HG03575 (cell line): ENCODE measurements at regions not wholly inside any gene's neighbourhood (a gene's known extent, or its start where the extent isn't known, plus 50 kb on each side); places are given as distances from the start of the nearest gene placed in this dataset.

Experiments
- ATAC-seq: cut with Tn5 transposase; IDR thresholded peaks from one replicate; pipeline ENCODE4 v1.9.1; 2021; ENCODE audit not compliant: unreplicated experiment, insufficient number of reproducible peaks, low FRiP score; ENCODE audit errors: extremely low read depth

GRCh38 chr2:39512434-39512935 is 75.4 kb upstream of the MAP4K3 start:
- no peak for ATAC-seq

- ATAC-seq = no peak
These were observed 75.9 kb upstream of the MAP4K3 start for GRCh38 chr2:39512941-39513340.

GRCh38 chr2:39513641-39514094 is 76.6 kb upstream of the MAP4K3 start:
- ATAC-seq = peak; percentile 88

GRCh38 chr2:39514825-39515224 is 77.7 kb upstream of the MAP4K3 start:
- ATAC-seq = no peak

- ATAC-seq = no peak
These were observed 78.3 kb upstream of the MAP4K3 start for GRCh38 chr2:39515273-39515896.

GRCh38 chr2:39515897-39516346 is 78.8 kb upstream of the MAP4K3 start:
- ATAC-seq = no peak

GRCh38 chr2:39516347-39517101 is 79.4 kb upstream of the MAP4K3 start:
- ATAC-seq = no peak

- no peak for ATAC-seq
These were observed 80.0 kb upstream of the MAP4K3 start for GRCh38 chr2:39517102-39517436.

GRCh38 chr2:39517622-39518021 is 80.5 kb upstream of the MAP4K3 start:
- ATAC-seq = no peak

GRCh38 chr2:39519886-39520285 is 82.8 kb upstream of the MAP4K3 start:
- no peak for ATAC-seq

- no peak for ATAC-seq
These were observed 84.9 kb upstream of the MAP4K3 start for GRCh38 chr2:39521876-39522517.

GRCh38 chr2:39522518-39522877 is 85.4 kb upstream of the MAP4K3 start:
- ATAC-seq = no peak

- no peak for ATAC-seq
These were observed 86.4 kb upstream of the MAP4K3 start for GRCh38 chr2:39523308-39524044.

- no peak for ATAC-seq
These were observed 87.0 kb upstream of the MAP4K3 start for GRCh38 chr2:39524061-39524460.

GRCh38 chr2:39524756-39525635 is 87.9 kb upstream of the MAP4K3 start:
- no peak for ATAC-seq

GRCh38 chr2:39525636-39526412 is 88.7 kb upstream of the MAP4K3 start:
- no peak for ATAC-seq

- ATAC-seq = no peak
These were observed 91.6 kb upstream of the MAP4K3 start for GRCh38 chr2:39528701-39529100.

- no peak for ATAC-seq
These were observed 92.8 kb upstream of the MAP4K3 start for GRCh38 chr2:39529836-39530235.
